Pancreas (tissue), 10 donors: ENCODE measurements at regions not wholly inside any gene's neighbourhood (a gene's known extent, or its start where the extent isn't known, plus 50 kb on each side); places are given as distances from the start of the nearest gene placed in this dataset.

ENCODE experiments used
- ATAC-seq, 4 donors: fragments of 200-7000 bp; cut with Tn5 transposase; one replicate each; pipeline versions ENCODE4 v1.8.0 to v1.9.1; 2020; ENCODE audit warnings: mild to moderate bottlenecking in 4 of 4, moderate library complexity in 4 of 4
- DNase-seq, 6 donors: peaks; one replicate each; pipeline ENCODE4 v3.0.0-alpha.2; 2020
- FAIRE-seq: peaks from 2 replicates; lab custom pipeline; 2012; peaks lifted over from hg19 to GRCh38; lab: Jason Lieb, UNC
- H3K27ac ChIP-seq, 4 donors: fragments of 200-600 bp; sonication (generic); 1 replicate in 3 of 4; 2 replicates in 1 of 4; pipeline versions ENCODE4 v1.5.0 to v1.8.0; 2020
- H3K27me3 ChIP-seq, 4 donors: fragments of 200-600 bp; one replicate each; pipeline ENCODE4 v1.8.0; 2021
- H3K36me3 ChIP-seq, 3 donors: fragments of 200-600 bp; sonication (generic) in 1 of 3; one replicate each; pipeline versions ENCODE4 v1.5.0 to v1.8.0; 2020 to 2021
- H3K4me1 ChIP-seq, 3 donors: fragments of 200-600 bp; one replicate each; pipeline ENCODE4 v1.8.0; 2021
- H3K4me3 ChIP-seq, 4 donors: fragments of 200-600 bp; sonication (generic) in 2 of 4; one replicate each; pipeline versions ENCODE4 v1.5.0 to v1.8.0; 2020 to 2021
- H3K9me3 ChIP-seq, 4 donors: fragments of 200-600 bp; one replicate each; pipeline ENCODE4 v1.8.0; 2021
- CTCF ChIP-seq, 4 donors: fragments of 200-600 bp; sonication (generic) in 3 of 4; IDR thresholded peaks; one replicate each; pipeline versions ENCODE4 v1.5.0 to v1.8.0; 2021; ENCODE audit warnings: antibody characterized with exemption in 4 of 4
- WGBS, 2 donors: extraction: QIAGEN DNeasy Blood & Tissue Kit; methylation state at CpG; one replicate each; pipeline ENCODE4 v1.1.7; 2013; 5-methylcytosine and 5-hydroxymethylcytosine counted together
- intact Hi-C, 3 donors: fragments of 100-400 bp; cut with DNase I; formaldehyde crosslinking; loops; one replicate each; pipeline versions ENCODE4 v1.11.1 to v1.14.2; 2022
- donor health status: healthy with polysubstance abuse.
- donor health status: DM: no; HTN: no; CAD: no; lungs with moderate emphysema.
- donor health status: DM: no; HTN: no; CAD: no.
- donor health status: control.
- donor health status: control.
- donor health status: Bipolar disorder and iron deficiency.
- donor health status: DM: yes; HTN: yes; CAD: no.
- donor health status: DM: no; HTN: no; CAD: no.
- donor health status: DM: no; HTN: no; CAD: no.
- donor health status: DM: yes; HTN: yes; CAD: no.

DNA sequence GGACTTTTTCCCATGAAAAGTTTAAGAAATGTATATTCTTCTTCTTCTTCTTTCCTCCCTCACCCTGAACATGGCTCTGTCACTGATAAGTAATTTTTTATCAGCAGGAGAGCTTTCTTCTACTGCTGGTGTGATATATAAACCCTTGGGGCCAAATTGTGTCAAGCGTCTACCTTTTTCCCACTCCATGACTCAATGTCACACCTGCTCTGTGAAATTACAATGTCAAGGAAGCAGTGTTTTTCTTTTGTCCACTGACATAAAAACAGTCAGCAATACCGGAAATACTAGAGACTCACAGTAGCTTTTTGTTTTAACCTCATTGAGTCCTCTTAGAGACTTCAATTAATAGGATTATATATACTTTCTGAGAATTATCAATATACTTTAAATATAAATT is 416.2 kb upstream of the ADGRL4 start:
- Histone ChIP-seq H3K4me1 (no peaks in the 10 kb centered on the region), H3K27me3 (no peaks in the 10 kb centered on the region), H3K27ac (no peak overlapping the region), H3K36me3 (no peaks in the 10 kb centered on the region), H3K9me3 (no peaks in the 10 kb centered on the region), H3K4me3 (no peak overlapping the region)
- FAIRE-seq (no peak), DNase-seq (no peak), ATAC-seq (no peak)
- intact Hi-C loops = no loop called here
- no peak for TF ChIP-seq CTCF (IDR thresholded peaks at IDR 0.05)
- 50 to 73% methylated on average over 2 of the region's 2 CpGs for WGBS, 2 donors

GRCh38 chr1:79398501-79398900 is 392.0 kb upstream of the ADGRL4 start:
- H3K27me3 ChIP-seq = no peaks in the 10 kb centered on the region
- intact Hi-C loops = no loop called here
- no peaks in the 10 kb centered on the region for H3K4me1 ChIP-seq
- no peak for FAIRE-seq
- H3K27ac ChIP-seq = no peak overlapping the region
- ATAC-seq = no peak
- no peaks in the 10 kb centered on the region for H3K9me3 ChIP-seq
- no peak for DNase-seq
- no peaks in the 10 kb centered on the region for H3K36me3 ChIP-seq
- H3K4me3 ChIP-seq = no peak overlapping the region
- TF ChIP-seq CTCF (IDR thresholded peaks at IDR 0.05) = no peak
- WGBS, 2 donors = 52 to 64% methylated on average over 2 of the region's 2 CpGs

GRCh38 chr1:79396901-79397300 is 390.4 kb upstream of the ADGRL4 start:
- Histone ChIP-seq H3K4me1 (no peaks in the 10 kb centered on the region), H3K36me3 (no peaks in the 10 kb centered on the region), H3K9me3 (no peaks in the 10 kb centered on the region), H3K27me3 (no peaks in the 10 kb centered on the region), H3K4me3 (no peak overlapping the region), H3K27ac (no peak overlapping the region)
- no peak for FAIRE-seq
- no peak for DNase-seq
- intact Hi-C loops = no loop called here
- ATAC-seq = no peak
- TF ChIP-seq CTCF (IDR thresholded peaks at IDR 0.05) = no peak
- WGBS, 2 donors = 66 to 68% methylated on average over 2 of the region's 2 CpGs

DNA sequence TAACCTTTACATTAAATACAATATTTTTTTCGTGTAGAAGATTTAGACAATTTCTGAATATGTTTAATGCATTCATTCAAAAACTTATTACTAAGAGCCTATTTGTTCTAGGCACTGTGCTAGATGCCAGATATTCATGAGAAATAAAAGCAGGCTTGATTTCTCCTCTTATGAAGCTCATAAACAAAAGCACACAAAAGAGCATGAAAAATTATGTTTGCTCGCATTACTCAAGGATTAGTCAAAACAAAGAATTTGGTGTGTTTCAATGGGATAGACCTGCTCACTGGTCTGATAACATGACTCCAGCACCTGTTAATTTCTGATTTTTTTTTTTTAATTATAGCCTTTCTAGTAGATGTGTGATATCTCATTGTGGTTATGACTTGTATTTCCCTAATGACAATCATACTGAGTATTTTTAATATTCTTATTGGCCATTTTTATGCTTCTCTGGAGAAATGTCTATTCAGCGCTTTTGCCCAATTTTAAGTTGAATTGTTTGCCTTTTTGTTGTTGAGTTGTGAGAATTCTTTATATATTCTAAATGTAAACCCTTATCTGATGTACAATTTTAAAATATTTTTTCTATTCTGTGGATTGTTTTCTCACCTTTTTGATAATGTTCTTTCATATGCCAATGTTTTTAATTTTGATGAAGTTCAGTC is 382.3 kb upstream of the ADGRL4 start:
- H3K4me3 ChIP-seq = no peak overlapping the region
- no peaks in the 10 kb centered on the region for H3K36me3 ChIP-seq
- DNase-seq (no peak), FAIRE-seq (no peak), ATAC-seq (no peak)
- intact Hi-C loops = no loop called here
- TF ChIP-seq CTCF (IDR thresholded peaks at IDR 0.05) = no peak
- 79 to 84% methylated on average over 3 of the region's 3 CpGs for WGBS, 2 donors
- H3K27me3 ChIP-seq = no peaks in the 10 kb centered on the region
- no peaks in the 10 kb centered on the region for H3K4me1 ChIP-seq
- H3K9me3 ChIP-seq = no peaks in the 10 kb centered on the region
- H3K27ac ChIP-seq = no peak overlapping the region

DNA sequence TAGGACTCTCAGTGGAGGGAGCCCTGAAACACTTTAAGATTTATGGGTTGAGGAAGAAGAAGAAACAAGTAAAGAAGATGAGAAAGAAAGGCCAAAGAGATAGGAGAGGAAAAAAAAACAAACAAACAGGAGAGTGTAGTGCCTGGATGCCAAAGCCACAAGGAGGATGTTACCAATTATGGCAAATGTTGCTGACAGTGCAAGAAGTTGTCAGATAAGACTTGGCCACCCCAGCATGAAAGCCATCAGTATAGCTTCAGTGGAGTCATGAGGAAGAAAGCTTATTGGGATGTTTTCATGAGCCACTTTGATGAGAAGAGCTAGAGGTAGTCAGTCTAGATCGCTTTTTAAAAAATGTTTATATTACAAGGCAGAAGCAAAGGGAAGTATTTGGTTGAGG is 380.2 kb upstream of the ADGRL4 start:
- H3K4me3 ChIP-seq = no peak overlapping the region
- H3K27ac ChIP-seq = no peak overlapping the region
- 70 to 81% methylated on average over 1 of the region's 1 CpG for WGBS, 2 donors
- DNase-seq (no peak), ATAC-seq (no peak), FAIRE-seq (no peak)
- H3K4me1 ChIP-seq = no peaks in the 10 kb centered on the region
- H3K9me3 ChIP-seq = no peaks in the 10 kb centered on the region
- no peaks in the 10 kb centered on the region for H3K36me3 ChIP-seq
- intact Hi-C loops = no loop called here
- TF ChIP-seq CTCF (IDR thresholded peaks at IDR 0.05) = no peak
- no peaks in the 10 kb centered on the region for H3K27me3 ChIP-seq
